ENCODE measurements at regions not wholly inside any gene's neighbourhood (a gene's known extent, or its start where the extent isn't known, plus 50 kb on each side); places are given as distances from the start of the nearest gene placed in this dataset.

DNA sequence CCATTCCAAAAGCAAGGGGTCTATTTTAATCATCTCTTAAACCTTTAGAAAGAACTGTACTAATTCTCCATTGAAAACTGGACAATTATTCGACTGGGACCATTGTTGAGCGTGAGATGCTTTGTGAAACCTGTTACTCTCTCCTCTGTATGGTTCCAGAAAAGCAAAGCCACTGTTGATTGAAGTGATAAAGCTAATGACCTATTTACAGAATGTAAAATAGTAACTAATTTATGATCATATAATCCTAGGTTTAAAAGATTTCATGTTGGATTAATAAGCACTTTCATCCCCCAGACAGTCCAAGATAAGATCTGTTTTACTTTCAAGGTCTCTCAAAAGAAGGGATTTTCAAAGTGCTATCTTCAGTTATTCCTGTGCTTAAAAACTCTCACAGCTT, 614.5 kb downstream of the TMA16 start:
- Histone ChIP-seq H3F3A (ENCODE audit: insufficient read depth, low read length) (no peaks in the 10 kb centered on the region), H3K4me2 (ENCODE audit: low read depth, low read length) (no peak overlapping the region), H4K20me1 (ENCODE audit: insufficient read depth, low read length) (no peaks in the 10 kb centered on the region), H3K4me3 (ENCODE audit: low read length) (no peak overlapping the region), H3K9ac (ENCODE audit: low read length) (no peak overlapping the region), H3K36me3 (replicated peaks; ENCODE audit: insufficient read depth, low read length) (no peaks in the 10 kb centered on the region), H3K27ac (ENCODE audit: low read length) (no peak overlapping the region), H3K4me1 (ENCODE audit: low read length) (no peaks in the 10 kb centered on the region), H3K79me2 (ENCODE audit: low read length) (no peaks in the 10 kb centered on the region), H3K27me3 (replicated peaks; ENCODE audit: insufficient read depth, low read length) (no peaks in the 10 kb centered on the region), H3K9me3 (replicated peaks; ENCODE audit: insufficient read depth, low read length) (no peaks in the 10 kb centered on the region), H2AFZ (ENCODE audit: low read length) (no peak overlapping the region), H3K9me2 (replicated peaks; ENCODE audit: insufficient read depth, low read length) (no peaks in the 10 kb centered on the region)
- DNase-seq = no peak
- TF ChIP-seq, protein P1, sequence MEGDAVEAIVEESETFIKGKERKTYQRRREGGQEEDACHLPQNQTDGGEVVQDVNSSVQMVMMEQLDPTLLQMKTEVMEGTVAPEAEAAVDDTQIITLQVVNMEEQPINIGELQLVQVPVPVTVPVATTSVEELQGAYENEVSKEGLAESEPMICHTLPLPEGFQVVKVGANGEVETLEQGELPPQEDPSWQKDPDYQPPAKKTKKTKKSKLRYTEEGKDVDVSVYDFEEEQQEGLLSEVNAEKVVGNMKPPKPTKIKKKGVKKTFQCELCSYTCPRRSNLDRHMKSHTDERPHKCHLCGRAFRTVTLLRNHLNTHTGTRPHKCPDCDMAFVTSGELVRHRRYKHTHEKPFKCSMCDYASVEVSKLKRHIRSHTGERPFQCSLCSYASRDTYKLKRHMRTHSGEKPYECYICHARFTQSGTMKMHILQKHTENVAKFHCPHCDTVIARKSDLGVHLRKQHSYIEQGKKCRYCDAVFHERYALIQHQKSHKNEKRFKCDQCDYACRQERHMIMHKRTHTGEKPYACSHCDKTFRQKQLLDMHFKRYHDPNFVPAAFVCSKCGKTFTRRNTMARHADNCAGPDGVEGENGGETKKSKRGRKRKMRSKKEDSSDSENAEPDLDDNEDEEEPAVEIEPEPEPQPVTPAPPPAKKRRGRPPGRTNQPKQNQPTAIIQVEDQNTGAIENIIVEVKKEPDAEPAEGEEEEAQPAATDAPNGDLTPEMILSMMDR (IDR thresholded peaks at IDR 0.05; ENCODE audit: low read length) = no peak
- TF ChIP-seq EZH2phosphoT487 (IDR thresholded peaks at IDR 0.05; ENCODE audit: low read length) = no peak
- no peak for TF ChIP-seq EZH2 (optimal IDR thresholded peaks at IDR 0.05; ENCODE audit: low read depth, low read length)

DNA sequence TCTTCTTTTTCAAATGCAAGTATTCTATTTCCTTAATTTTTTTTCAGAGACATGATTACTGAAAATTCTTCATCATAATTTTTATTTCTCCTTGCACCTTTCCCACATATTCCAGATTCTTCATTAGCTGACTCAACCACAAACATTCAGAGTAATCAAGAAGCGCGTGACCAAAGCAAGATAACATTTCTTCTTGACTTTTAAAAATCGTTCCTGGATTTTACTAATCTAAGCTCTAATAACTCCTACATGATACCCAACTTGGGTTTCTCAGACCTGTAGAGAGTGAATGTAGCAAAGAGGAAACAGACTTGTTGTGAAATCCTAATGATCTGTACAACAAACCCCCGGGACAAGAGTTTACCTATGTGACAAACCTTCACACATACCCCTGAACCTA, 615.0 kb downstream of the TMA16 start:
- no peak for TF ChIP-seq EZH2 (optimal IDR thresholded peaks at IDR 0.05; ENCODE audit: low read depth, low read length)
- TF ChIP-seq EZH2phosphoT487 (IDR thresholded peaks at IDR 0.05; ENCODE audit: low read length) = no peak
- TF ChIP-seq, protein P1 (IDR thresholded peaks at IDR 0.05; ENCODE audit: low read length) = no peak
- no peak for DNase-seq
- Histone ChIP-seq H3F3A (ENCODE audit: insufficient read depth, low read length) (no peaks in the 10 kb centered on the region), H3K4me1 (ENCODE audit: low read length) (no peaks in the 10 kb centered on the region), H3K9me3 (replicated peaks; ENCODE audit: insufficient read depth, low read length) (no peaks in the 10 kb centered on the region), H3K4me3 (ENCODE audit: low read length) (no peak overlapping the region), H3K27ac (ENCODE audit: low read length) (no peak overlapping the region), H3K79me2 (ENCODE audit: low read length) (no peaks in the 10 kb centered on the region), H4K20me1 (ENCODE audit: insufficient read depth, low read length) (no peaks in the 10 kb centered on the region), H2AFZ (ENCODE audit: low read length) (no peak overlapping the region), H3K27me3 (replicated peaks; ENCODE audit: insufficient read depth, low read length) (no peaks in the 10 kb centered on the region), H3K9me2 (replicated peaks; ENCODE audit: insufficient read depth, low read length) (no peaks in the 10 kb centered on the region), H3K36me3 (replicated peaks; ENCODE audit: insufficient read depth, low read length) (no peaks in the 10 kb centered on the region), H3K4me2 (ENCODE audit: low read depth, low read length) (no peak overlapping the region), H3K9ac (ENCODE audit: low read length) (no peak overlapping the region)

DNA sequence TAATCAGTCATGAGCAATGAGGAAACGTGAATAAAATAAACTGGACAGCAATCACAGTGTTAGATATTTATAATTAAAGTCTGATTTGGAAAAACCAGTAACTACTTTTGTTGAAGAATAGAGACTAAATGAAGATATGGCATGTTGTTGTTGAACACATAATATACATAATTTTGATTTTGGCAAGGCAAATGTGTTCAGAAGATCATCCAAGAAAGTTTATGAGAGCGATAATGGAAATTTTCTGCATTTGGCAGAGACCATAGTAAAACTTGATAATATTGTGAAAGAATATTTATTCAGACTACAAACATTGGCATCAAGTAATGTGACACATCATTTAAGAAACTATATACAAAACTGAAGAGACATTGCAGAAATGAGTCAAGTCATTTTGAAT, 620.7 kb downstream of the TMA16 start:
- Histone ChIP-seq H3K79me2 (ENCODE audit: low read length) (no peaks in the 10 kb centered on the region), H3K27me3 (replicated peaks; ENCODE audit: insufficient read depth, low read length) (no peaks in the 10 kb centered on the region), H3K4me2 (ENCODE audit: low read depth, low read length) (no peak overlapping the region), H3K9me2 (replicated peaks; ENCODE audit: insufficient read depth, low read length) (no peaks in the 10 kb centered on the region), H3K27ac (ENCODE audit: low read length) (no peak overlapping the region), H2AFZ (ENCODE audit: low read length) (no peak overlapping the region), H3K4me1 (ENCODE audit: low read length) (no peaks in the 10 kb centered on the region), H4K20me1 (ENCODE audit: insufficient read depth, low read length) (no peaks in the 10 kb centered on the region), H3K9ac (ENCODE audit: low read length) (no peak overlapping the region), H3K9me3 (replicated peaks; ENCODE audit: insufficient read depth, low read length) (no peaks in the 10 kb centered on the region; the same call in 1 of the 2 replicates), H3K36me3 (replicated peaks; ENCODE audit: insufficient read depth, low read length) (no peaks in the 10 kb centered on the region), H3F3A (ENCODE audit: insufficient read depth, low read length) (no peaks in the 10 kb centered on the region), H3K4me3 (ENCODE audit: low read length) (no peak overlapping the region)
- TF ChIP-seq, protein P1 (IDR thresholded peaks at IDR 0.05; ENCODE audit: low read length) = no peak
- no peak for TF ChIP-seq EZH2phosphoT487 (IDR thresholded peaks at IDR 0.05; ENCODE audit: low read length)
- no peak for TF ChIP-seq EZH2 (optimal IDR thresholded peaks at IDR 0.05; ENCODE audit: low read depth, low read length)
- DNase-seq = no peak
